ENCODE measurements at regions not wholly inside any gene's neighbourhood (a gene's known extent, or its start where the extent isn't known, plus 50 kb on each side); places are given as distances from the start of the nearest gene placed in this dataset.

DNA sequence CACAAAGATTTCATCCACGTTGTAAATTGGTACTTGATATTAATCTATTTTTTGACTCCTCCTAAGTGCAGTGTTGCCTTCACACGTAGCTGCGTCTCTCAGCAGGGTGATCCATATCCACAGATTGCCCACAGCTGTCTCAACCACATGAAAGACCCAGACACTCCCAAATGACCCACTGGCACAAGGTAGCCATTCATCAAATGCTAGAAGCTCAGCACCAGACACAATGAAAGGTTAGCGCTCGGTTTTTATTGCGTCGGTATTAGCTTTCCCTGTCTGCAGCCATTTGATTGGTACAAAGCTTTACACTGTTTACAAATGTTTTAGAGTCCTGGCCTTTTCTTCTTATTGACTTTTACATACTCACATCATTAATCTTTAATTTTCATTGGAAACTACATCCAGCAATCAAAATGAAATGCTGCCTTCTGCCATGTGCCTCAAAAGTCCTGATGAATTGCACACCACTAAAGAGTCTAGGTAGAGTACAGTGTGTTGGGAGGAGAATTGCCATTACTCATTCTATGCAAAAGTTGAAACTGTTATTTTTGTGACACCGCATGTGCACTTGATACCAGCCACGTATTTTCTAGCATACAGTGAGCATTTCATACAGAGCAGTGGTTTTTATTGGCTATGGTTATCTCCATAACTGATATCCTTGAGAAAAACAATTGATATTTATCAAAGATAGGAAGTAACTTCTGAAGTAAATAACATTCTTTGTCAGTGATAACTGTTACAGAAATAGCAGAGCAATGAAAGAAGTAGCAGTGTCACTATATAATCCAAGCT lies 127.3 kb upstream of the NUDT7 start:
- H3K27ac ChIP-seq = no peak overlapping the region

DNA sequence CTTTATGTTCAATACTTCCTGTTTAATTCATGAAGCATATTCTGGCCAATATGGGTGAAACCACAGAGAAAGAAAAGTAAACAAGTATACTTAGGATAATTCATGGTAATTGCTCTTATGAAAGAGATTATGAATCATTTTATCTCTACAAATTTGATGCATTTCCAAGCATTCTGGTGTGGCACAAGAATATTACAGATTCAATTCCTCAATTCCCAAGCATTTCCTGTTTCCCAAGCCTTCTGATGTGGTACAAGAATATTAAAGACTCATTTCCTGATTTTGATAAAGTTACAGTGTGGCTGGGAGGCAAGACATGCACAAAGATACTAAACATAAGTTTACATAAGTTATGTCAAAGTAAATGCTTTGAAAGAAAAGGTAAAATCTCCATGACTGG lies 126.1 kb upstream of the NUDT7 start:
- TF ChIP-seq, protein P1, sequence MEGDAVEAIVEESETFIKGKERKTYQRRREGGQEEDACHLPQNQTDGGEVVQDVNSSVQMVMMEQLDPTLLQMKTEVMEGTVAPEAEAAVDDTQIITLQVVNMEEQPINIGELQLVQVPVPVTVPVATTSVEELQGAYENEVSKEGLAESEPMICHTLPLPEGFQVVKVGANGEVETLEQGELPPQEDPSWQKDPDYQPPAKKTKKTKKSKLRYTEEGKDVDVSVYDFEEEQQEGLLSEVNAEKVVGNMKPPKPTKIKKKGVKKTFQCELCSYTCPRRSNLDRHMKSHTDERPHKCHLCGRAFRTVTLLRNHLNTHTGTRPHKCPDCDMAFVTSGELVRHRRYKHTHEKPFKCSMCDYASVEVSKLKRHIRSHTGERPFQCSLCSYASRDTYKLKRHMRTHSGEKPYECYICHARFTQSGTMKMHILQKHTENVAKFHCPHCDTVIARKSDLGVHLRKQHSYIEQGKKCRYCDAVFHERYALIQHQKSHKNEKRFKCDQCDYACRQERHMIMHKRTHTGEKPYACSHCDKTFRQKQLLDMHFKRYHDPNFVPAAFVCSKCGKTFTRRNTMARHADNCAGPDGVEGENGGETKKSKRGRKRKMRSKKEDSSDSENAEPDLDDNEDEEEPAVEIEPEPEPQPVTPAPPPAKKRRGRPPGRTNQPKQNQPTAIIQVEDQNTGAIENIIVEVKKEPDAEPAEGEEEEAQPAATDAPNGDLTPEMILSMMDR (conservative IDR thresholded peaks at IDR 0.05) = no peak
- H3K27ac ChIP-seq = no peak overlapping the region

More for the DNA sequence above, 127.3 kb upstream of the NUDT7 start:
- TF ChIP-seq, protein P1 (conservative IDR thresholded peaks at IDR 0.05) = no peak

DNA sequence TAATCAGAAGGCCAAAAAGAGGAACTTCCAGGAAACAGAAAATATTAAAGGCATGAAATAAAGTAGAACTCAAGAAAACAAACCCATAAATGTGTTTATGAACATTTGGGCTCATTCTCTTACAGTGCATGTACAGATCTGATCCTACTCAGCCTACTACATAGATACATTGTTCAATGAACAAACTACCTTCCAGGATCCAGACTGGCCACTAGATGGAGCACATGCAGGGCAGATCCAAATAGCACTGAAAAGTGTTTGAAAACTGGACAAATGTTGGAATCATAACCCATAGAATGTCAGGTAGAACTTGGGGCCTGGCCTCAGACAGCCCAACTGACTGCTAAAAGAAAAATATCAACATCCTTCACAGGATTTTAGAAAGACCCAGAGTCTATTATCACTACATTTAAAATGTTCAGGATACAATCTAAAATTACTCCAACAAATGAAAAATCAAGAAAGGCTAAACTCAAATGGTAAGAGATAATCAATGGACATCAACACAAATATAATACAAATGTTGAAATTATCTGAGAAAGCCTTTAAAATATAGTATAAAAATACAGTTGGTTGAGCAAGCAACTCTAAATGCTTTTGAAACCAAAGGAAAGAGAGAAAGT lies 122.4 kb upstream of the NUDT7 start:
- no peak overlapping the region for H3K27ac ChIP-seq
- TF ChIP-seq, protein P1 (conservative IDR thresholded peaks at IDR 0.05) = peak; percentile 83

DNA sequence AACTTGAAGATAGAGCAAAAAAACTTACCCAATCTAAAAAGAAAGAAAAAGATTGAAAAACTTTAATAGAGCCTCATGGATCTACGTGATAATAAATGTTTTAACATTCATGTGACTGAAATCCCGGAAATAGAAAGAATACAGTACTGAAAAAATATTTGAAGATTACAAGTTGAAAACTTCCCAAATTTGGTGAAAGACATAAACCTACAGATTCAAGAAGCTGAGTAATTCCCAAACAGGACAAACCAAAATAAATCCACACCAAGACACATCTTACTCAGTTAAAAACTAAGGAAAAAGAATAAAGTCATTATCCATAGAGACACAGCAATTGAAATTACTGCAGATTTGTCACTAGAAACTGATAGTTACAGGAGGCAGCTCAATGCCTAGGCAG lies 121.8 kb upstream of the NUDT7 start:
- H3K27ac ChIP-seq = no peak overlapping the region
- TF ChIP-seq, protein P1 (conservative IDR thresholded peaks at IDR 0.05) = no peak

DNA sequence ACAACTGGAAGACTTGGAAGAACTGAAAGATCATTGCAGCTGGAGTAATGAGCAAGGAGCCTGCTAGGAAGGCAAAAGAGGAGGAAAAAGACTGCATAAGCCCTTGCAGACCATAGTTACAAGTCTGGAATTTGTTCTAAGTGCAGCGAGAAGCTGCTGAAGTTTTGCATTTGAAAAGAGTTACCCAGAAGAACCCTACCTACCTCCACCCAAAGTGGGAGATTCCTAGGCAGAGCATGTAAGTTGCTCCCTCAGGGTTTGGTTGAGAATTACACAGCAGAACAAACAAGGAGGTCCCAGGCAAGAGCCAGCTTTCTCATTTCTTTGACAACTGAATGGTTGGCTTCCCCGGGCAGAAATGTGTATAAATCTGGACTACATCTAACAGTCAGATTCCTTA lies 118.7 kb upstream of the NUDT7 start:
- TF ChIP-seq, protein P1 (conservative IDR thresholded peaks at IDR 0.05) = no peak
- H3K27ac ChIP-seq = no peak overlapping the region

DNA sequence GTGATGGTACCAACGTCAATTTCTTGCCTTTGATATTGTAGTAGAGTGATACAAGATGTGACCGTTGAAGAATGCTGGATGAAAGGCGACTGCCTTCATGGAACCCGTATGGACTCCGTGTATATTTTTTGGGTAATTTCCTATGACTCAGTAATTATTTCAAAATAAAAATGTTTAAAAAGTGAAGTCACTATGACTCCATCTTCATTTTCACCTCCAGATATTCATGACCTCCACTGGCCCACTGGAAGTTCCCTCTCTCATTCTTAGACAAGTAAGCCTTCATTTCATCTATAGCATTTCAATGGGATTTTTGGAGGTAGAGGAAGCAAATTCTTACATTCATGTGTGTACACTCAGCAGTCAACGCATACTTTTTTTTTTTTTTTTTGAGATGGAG lies 111.8 kb upstream of the NUDT7 start:
- no peak overlapping the region for H3K27ac ChIP-seq
- TF ChIP-seq, protein P1 (conservative IDR thresholded peaks at IDR 0.05) = no peak

DNA sequence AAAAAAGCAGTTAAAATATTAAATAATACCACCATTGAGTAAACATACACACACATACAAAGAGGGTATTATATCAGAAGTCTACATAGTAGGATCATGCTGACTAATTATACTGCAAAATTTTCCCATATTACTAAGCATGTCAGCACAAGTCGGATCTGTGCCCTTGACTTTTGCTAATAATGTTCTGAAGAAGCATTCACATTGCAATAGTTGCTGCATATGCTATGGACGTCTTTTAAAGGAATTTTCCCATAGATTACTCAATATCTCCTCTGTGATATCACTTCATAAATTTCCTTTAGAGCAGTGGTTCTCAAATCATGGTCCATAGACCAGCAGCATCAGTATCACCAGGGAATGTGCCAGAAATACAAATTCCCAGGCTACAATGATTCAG lies 110.9 kb upstream of the NUDT7 start:
- H3K27ac ChIP-seq = no peak overlapping the region
- TF ChIP-seq, protein P1 (conservative IDR thresholded peaks at IDR 0.05) = no peak
